ENCODE measurements at regions not wholly inside any gene's neighbourhood (a gene's known extent, or its start where the extent isn't known, plus 50 kb on each side); places are given as distances from the start of the nearest gene placed in this dataset.

DNA sequence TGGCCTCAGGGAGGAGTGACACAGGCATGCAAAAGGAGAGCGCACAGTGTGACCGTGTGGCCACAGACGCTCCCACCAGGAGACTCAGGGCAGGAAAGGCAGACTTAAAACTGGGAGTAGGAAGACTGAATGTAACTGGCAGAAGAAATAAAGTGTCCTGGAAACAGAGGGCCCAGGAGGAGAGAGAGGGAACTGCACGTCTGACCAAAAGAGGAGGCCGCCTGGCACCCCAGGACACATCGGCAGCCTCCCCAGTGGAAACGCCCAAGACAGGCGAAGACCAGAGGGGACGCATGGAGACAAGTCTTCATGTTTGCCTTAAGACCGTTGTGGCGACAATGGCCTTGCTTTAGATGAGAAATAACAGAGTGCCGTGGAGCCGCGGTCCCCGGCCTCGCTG, 163.6 kb upstream of the ALKAL2 start:
- no peak for TF ChIP-seq POLR2AphosphoS5 (IDR thresholded peaks at IDR 0.05)
- TF ChIP-seq POLR2A (IDR thresholded peaks at IDR 0.05), result no peak
- TF ChIP-seq CTCF (IDR thresholded peaks at IDR 0.05), result no peak

Data from upper lobe of left lung (tissue), 4 donors.